ENCODE measurements at regions not wholly inside any gene's neighbourhood (a gene's known extent, or its start where the extent isn't known, plus 50 kb on each side); places are given as distances from the start of the nearest gene placed in this dataset.

GRCh38 chrX:69554321-69554947 is 50.3 kb downstream of the NALF2 start:
- DNase-seq (ENCODE audit: low spot score), result no peak

GRCh38 chrX:69555481-69556041 is 51.4 kb downstream of the NALF2 start:
- no peak for DNase-seq (ENCODE audit: low spot score)

- DNase-seq (ENCODE audit: low spot score), result peak; percentile 48
Observed at GRCh38 chrX:69556060-69557011, 52.2 kb downstream of the NALF2 start.

GRCh38 chrX:69562904-69563578 is 52.9 kb upstream of the EDA start:
- no peak for DNase-seq (ENCODE audit: low spot score)

- DNase-seq (ENCODE audit: low spot score), result no peak
Observed at GRCh38 chrX:69564665-69565064, 51.2 kb upstream of the EDA start.

- no peak for DNase-seq (ENCODE audit: low spot score)
Observed at GRCh38 chrX:69565247-69565815, 50.6 kb upstream of the EDA start.

Measured in SK-N-DZ (cell line).